ENCODE measurements at regions not wholly inside any gene's neighbourhood (a gene's known extent, or its start where the extent isn't known, plus 50 kb on each side); places are given as distances from the start of the nearest gene placed in this dataset.

- no peak for DNase-seq
These were observed 804.3 kb upstream of the COBL start for GRCh38 chr7:52120912-52121311.

GRCh38 chr7:52119537-52119936 lies 802.9 kb upstream of the COBL start:
- no peak for DNase-seq

GRCh38 chr7:52114509-52114908 lies 797.9 kb upstream of the COBL start:
- no peak for DNase-seq

- no peak for DNase-seq
These were observed 797.4 kb upstream of the COBL start for GRCh38 chr7:52114056-52114455.

GRCh38 chr7:52107355-52107754 lies 790.7 kb upstream of the COBL start:
- DNase-seq = no peak

GRCh38 chr7:52095861-52096260 lies 779.3 kb upstream of the COBL start:
- no peak for DNase-seq

GRCh38 chr7:52091996-52092395 lies 775.4 kb upstream of the COBL start:
- no peak for DNase-seq

GRCh38 chr7:52091101-52091500 lies 774.5 kb upstream of the COBL start:
- no peak for DNase-seq

GRCh38 chr7:52088008-52088901 lies 771.6 kb upstream of the COBL start:
- no peak for DNase-seq

GRCh38 chr7:52085610-52086009 lies 769.0 kb upstream of the COBL start:
- no peak for DNase-seq

- no peak for DNase-seq
These were observed 763.9 kb upstream of the COBL start for GRCh38 chr7:52080493-52080892.

- no peak for DNase-seq
These were observed 763.1 kb upstream of the COBL start for GRCh38 chr7:52079726-52080125.

- no peak for DNase-seq
These were observed 761.0 kb upstream of the COBL start for GRCh38 chr7:52077571-52077970.

- DNase-seq = no peak
These were observed 758.3 kb upstream of the COBL start for GRCh38 chr7:52074912-52075311.

GRCh38 chr7:52074071-52074470 lies 757.5 kb upstream of the COBL start:
- DNase-seq = no peak

- DNase-seq = no peak
These were observed 755.1 kb upstream of the COBL start for GRCh38 chr7:52071744-52072143.

- DNase-seq = no peak
These were observed 747.9 kb upstream of the COBL start for GRCh38 chr7:52064493-52064892.

GRCh38 chr7:52061666-52062065 lies 745.1 kb upstream of the COBL start:
- no peak for DNase-seq

GRCh38 chr7:52053525-52053924 lies 736.9 kb upstream of the COBL start:
- no peak for DNase-seq

GRCh38 chr7:52030722-52031121 lies 714.1 kb upstream of the COBL start:
- DNase-seq = no peak

GRCh38 chr7:52026140-52026539 lies 709.5 kb upstream of the COBL start:
- DNase-seq = no peak

- DNase-seq = no peak
These were observed 704.7 kb upstream of the COBL start for GRCh38 chr7:52021343-52021742.

GRCh38 chr7:52018680-52019054 lies 702.1 kb upstream of the COBL start:
- no peak for DNase-seq

- DNase-seq = no peak
These were observed 701.4 kb upstream of the COBL start for GRCh38 chr7:52017802-52018679.
